ENCODE measurements at regions not wholly inside any gene's neighbourhood (a gene's known extent, or its start where the extent isn't known, plus 50 kb on each side); places are given as distances from the start of the nearest gene placed in this dataset.

DNA sequence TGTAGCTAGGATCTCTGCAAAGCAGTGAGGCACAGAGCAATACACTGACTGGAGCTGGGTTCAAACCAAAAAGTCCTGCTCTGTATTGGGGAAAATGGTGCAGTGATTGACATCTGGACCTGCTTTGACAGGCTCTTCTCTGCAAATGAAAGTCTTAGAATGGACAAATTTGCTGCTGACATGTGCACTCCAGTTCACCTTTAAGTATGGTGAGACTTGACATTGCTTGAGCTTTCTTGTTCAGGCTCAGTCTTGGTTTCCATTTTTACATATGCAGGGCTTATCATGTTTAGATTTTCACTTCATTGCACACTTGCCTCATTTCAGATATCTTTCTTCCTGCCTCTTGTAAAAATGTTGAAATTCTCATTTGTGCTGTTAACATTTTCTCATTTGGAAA lies 1655.0 kb downstream of the MRPL39 start:
- H3K4me1 Mint-ChIP-seq: no peaks in the 10 kb centered on the region
- TF ChIP-seq, protein P1, sequence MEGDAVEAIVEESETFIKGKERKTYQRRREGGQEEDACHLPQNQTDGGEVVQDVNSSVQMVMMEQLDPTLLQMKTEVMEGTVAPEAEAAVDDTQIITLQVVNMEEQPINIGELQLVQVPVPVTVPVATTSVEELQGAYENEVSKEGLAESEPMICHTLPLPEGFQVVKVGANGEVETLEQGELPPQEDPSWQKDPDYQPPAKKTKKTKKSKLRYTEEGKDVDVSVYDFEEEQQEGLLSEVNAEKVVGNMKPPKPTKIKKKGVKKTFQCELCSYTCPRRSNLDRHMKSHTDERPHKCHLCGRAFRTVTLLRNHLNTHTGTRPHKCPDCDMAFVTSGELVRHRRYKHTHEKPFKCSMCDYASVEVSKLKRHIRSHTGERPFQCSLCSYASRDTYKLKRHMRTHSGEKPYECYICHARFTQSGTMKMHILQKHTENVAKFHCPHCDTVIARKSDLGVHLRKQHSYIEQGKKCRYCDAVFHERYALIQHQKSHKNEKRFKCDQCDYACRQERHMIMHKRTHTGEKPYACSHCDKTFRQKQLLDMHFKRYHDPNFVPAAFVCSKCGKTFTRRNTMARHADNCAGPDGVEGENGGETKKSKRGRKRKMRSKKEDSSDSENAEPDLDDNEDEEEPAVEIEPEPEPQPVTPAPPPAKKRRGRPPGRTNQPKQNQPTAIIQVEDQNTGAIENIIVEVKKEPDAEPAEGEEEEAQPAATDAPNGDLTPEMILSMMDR (conservative IDR thresholded peaks at IDR 0.05; ENCODE audit: low read depth in 2 of 2): no peak
- TF ChIP-seq, protein P2, sequence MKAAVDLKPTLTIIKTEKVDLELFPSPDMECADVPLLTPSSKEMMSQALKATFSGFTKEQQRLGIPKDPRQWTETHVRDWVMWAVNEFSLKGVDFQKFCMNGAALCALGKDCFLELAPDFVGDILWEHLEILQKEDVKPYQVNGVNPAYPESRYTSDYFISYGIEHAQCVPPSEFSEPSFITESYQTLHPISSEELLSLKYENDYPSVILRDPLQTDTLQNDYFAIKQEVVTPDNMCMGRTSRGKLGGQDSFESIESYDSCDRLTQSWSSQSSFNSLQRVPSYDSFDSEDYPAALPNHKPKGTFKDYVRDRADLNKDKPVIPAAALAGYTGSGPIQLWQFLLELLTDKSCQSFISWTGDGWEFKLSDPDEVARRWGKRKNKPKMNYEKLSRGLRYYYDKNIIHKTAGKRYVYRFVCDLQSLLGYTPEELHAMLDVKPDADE (IDR thresholded peaks at IDR 0.05): no peak
- no peak for TF ChIP-seq ZNF114 (CRISPR knock-in tag; IDR thresholded peaks at IDR 0.05)
- TF ChIP-seq, protein P3, sequence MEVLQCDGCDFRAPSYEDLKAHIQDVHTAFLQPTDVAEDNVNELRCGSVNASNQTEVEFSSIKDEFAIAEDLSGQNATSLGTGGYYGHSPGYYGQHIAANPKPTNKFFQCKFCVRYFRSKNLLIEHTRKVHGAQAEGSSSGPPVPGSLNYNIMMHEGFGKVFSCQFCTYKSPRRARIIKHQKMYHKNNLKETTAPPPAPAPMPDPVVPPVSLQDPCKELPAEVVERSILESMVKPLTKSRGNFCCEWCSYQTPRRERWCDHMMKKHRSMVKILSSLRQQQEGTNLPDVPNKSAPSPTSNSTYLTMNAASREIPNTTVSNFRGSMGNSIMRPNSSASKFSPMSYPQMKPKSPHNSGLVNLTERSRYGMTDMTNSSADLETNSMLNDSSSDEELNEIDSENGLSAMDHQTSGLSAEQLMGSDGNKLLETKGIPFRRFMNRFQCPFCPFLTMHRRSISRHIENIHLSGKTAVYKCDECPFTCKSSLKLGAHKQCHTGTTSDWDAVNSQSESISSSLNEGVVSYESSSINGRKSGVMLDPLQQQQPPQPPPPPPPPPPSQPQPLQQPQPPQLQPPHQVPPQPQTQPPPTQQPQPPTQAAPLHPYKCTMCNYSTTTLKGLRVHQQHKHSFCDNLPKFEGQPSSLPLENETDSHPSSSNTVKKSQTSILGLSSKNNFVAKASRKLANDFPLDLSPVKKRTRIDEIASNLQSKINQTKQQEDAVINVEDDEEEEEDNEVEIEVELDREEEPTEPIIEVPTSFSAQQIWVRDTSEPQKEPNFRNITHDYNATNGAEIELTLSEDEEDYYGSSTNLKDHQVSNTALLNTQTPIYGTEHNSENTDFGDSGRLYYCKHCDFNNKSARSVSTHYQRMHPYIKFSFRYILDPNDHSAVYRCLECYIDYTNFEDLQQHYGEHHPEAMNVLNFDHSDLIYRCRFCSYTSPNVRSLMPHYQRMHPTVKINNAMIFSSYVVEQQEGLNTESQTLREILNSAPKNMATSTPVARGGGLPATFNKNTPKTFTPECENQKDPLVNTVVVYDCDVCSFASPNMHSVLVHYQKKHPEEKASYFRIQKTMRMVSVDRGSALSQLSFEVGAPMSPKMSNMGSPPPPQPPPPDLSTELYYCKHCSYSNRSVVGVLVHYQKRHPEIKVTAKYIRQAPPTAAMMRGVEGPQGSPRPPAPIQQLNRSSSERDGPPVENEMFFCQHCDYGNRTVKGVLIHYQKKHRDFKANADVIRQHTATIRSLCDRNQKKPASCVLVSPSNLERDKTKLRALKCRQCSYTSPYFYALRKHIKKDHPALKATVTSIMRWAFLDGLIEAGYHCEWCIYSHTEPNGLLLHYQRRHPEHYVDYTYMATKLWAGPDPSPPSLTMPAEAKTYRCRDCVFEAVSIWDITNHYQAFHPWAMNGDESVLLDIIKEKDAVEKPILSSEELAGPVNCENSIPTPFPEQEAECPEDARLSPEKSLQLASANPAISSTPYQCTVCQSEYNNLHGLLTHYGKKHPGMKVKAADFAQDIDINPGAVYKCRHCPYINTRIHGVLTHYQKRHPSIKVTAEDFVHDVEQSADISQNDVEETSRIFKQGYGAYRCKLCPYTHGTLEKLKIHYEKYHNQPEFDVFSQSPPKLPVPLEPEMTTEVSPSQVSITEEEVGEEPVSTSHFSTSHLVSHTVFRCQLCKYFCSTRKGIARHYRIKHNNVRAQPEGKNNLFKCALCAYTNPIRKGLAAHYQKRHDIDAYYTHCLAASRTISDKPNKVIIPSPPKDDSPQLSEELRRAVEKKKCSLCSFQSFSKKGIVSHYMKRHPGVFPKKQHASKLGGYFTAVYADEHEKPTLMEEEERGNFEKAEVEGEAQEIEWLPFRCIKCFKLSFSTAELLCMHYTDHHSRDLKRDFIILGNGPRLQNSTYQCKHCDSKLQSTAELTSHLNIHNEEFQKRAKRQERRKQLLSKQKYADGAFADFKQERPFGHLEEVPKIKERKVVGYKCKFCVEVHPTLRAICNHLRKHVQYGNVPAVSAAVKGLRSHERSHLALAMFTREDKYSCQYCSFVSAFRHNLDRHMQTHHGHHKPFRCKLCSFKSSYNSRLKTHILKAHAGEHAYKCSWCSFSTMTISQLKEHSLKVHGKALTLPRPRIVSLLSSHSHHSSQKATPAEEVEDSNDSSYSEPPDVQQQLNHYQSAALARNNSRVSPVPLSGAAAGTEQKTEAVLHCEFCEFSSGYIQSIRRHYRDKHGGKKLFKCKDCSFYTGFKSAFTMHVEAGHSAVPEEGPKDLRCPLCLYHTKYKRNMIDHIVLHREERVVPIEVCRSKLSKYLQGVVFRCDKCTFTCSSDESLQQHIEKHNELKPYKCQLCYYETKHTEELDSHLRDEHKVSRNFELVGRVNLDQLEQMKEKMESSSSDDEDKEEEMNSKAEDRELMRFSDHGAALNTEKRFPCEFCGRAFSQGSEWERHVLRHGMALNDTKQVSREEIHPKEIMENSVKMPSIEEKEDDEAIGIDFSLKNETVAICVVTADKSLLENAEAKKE (CRISPR knock-in tag; IDR thresholded peaks at IDR 0.05): no peak
- no peak for TF ChIP-seq ZNF331 (CRISPR knock-in tag; IDR thresholded peaks at IDR 0.05; ENCODE audit: low read depth)
- TF ChIP-seq, protein P4, sequence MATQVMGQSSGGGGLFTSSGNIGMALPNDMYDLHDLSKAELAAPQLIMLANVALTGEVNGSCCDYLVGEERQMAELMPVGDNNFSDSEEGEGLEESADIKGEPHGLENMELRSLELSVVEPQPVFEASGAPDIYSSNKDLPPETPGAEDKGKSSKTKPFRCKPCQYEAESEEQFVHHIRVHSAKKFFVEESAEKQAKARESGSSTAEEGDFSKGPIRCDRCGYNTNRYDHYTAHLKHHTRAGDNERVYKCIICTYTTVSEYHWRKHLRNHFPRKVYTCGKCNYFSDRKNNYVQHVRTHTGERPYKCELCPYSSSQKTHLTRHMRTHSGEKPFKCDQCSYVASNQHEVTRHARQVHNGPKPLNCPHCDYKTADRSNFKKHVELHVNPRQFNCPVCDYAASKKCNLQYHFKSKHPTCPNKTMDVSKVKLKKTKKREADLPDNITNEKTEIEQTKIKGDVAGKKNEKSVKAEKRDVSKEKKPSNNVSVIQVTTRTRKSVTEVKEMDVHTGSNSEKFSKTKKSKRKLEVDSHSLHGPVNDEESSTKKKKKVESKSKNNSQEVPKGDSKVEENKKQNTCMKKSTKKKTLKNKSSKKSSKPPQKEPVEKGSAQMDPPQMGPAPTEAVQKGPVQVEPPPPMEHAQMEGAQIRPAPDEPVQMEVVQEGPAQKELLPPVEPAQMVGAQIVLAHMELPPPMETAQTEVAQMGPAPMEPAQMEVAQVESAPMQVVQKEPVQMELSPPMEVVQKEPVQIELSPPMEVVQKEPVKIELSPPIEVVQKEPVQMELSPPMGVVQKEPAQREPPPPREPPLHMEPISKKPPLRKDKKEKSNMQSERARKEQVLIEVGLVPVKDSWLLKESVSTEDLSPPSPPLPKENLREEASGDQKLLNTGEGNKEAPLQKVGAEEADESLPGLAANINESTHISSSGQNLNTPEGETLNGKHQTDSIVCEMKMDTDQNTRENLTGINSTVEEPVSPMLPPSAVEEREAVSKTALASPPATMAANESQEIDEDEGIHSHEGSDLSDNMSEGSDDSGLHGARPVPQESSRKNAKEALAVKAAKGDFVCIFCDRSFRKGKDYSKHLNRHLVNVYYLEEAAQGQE (IDR thresholded peaks at IDR 0.05; ENCODE audit: unreplicated experiment): no peak
- TF ChIP-seq NANOG (IDR thresholded peaks at IDR 0.05; ENCODE audit: borderline replicate concordance): no peak
- TF ChIP-seq EZH2 (IDR thresholded peaks at IDR 0.05; ENCODE audit: low read depth, unreplicated experiment): no peak
- TF ChIP-seq POLR2AphosphoS5 (IDR thresholded peaks at IDR 0.05; ENCODE audit: low read depth): no peak
- no peak for TF ChIP-seq JUNB (IDR thresholded peaks at IDR 0.05; ENCODE audit: unreplicated experiment)
- TF ChIP-seq STAT1 (IDR thresholded peaks at IDR 0.05; ENCODE audit: unreplicated experiment): no peak
- no peak for TF ChIP-seq EZH2phosphoT487 (IDR thresholded peaks at IDR 0.05; ENCODE audit: unreplicated experiment)
- TF ChIP-seq CREB1 (CRISPR knock-in tag; IDR thresholded peaks at IDR 0.05; ENCODE audit: low read depth): no peak
- no peak overlapping the region for H3K4me2 ChIP-seq
- H3K27ac ChIP-seq (ENCODE audit: low read depth): no peak overlapping the region
- no peaks in the 10 kb centered on the region for H3K36me3 ChIP-seq (ENCODE audit: insufficient read depth)
- peaks cover 77% of the 10 kb centered on the region for H3K9me3 Mint-ChIP-seq
- no peaks in the 10 kb centered on the region for H4K20me1 ChIP-seq (replicated peaks; ENCODE audit: insufficient read depth)
- no peaks in the 10 kb centered on the region for H3K79me2 ChIP-seq (replicated peaks; ENCODE audit: insufficient read depth)
- ATAC-seq: no peak
- DNase-seq (ENCODE audit: low spot score): no peak
- H3K36me3 Mint-ChIP-seq (ENCODE audit: low read depth): peaks cover 4% of the 10 kb centered on the region; the same call in 2 of the 3 replicates
- no peak overlapping the region for H3K4me3 ChIP-seq
- H3K9me2 ChIP-seq (ENCODE audit: insufficient read depth): no peaks in the 10 kb centered on the region; the same call in 1 of the 2 replicates
- no peaks in the 10 kb centered on the region for H3K27me3 ChIP-seq (ENCODE audit: insufficient read depth)
- no peak overlapping the region for H2AFZ ChIP-seq
- H3K27me3 Mint-ChIP-seq (ENCODE audit: insufficient read depth, low read depth, poor library complexity): no peaks in the 10 kb centered on the region
- H3K4me1 ChIP-seq (ENCODE audit: insufficient read depth): no peaks in the 10 kb centered on the region
- no peak overlapping the region for H3K4me3 Mint-ChIP-seq
- H3F3A ChIP-seq (replicated peaks; ENCODE audit: low read depth): no peaks in the 10 kb centered on the region
- H3K27ac Mint-ChIP-seq: no peak overlapping the region

Data from GM23338 (cell line).